RWPE1 (cell line): ENCODE measurements at regions not wholly inside any gene's neighbourhood (a gene's known extent, or its start where the extent isn't known, plus 50 kb on each side); places are given as distances from the start of the nearest gene placed in this dataset.
A peak's percentile ranks its signal among the peaks of the same experiment; 100 is the strongest.

Experiments
- CTCF ChIA-PET: fragments of 350-600 bp; sonication (Branson Sonifier 250); formaldehyde crosslinking; extraction: SDS; loops from one replicate; lab custom pipeline; 2021; lab: Yijun Ruan, JAX
- POLR2A ChIA-PET: fragments of 400-600 bp; formaldehyde crosslinking; extraction: SDS; loops from one replicate; lab custom pipeline; 2020; ENCODE audit warnings: antibody characterized with exemption; ENCODE audit not compliant: low non-redundant PET; lab: Yijun Ruan, JAX
- DNase-seq: peaks from one replicate; pipeline ENCODE4 v3.0.0; 2012; ENCODE audit warnings: low spot score
- H3K27ac ChIP-seq: fragments of 450-650 bp; 2 replicates; pipeline ENCODE4 v1.5.1; 2017
- TF ChIP-seq, protein P1 (sequence below): fragments of 450-650 bp; conservative IDR thresholded peaks from 2 replicates; pipeline ENCODE4 v1.5.1; 2017; ENCODE audit warnings: low read depth, mild to moderate bottlenecking

DNA sequence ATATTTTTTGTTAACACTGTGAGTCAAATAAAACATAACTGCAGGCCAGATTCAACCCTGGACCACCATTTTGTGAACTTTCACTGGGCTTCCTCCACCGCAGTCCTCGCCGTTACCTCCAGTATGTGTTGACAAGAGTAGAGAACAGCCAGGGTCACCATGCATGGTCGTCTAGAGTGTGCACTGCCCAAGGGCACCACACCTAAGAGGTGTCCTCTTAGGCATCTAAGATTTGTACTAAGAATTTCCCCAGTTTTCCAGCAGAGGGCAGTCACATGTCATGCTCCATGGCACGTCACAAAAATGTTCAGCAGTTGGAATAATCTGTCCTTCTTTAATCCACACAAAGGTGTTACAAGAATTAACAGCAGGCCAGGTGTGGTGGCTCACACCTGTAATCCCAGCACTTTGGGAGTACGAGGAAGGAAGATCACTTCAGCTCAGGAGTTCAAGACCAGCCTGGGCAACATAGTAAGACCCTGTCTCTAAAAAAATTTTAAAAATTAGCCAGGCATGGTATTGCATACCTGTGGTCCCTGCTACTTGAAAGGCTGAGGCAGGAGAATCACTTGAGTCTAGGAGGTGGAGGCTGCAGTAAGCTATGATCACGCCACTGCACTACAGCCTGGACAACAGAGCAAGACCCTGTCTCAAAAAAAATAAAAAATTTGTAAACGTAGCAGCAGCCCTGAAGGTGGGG lies 71.2 kb upstream of the FOXK1 start:
- TF ChIP-seq, protein P1, sequence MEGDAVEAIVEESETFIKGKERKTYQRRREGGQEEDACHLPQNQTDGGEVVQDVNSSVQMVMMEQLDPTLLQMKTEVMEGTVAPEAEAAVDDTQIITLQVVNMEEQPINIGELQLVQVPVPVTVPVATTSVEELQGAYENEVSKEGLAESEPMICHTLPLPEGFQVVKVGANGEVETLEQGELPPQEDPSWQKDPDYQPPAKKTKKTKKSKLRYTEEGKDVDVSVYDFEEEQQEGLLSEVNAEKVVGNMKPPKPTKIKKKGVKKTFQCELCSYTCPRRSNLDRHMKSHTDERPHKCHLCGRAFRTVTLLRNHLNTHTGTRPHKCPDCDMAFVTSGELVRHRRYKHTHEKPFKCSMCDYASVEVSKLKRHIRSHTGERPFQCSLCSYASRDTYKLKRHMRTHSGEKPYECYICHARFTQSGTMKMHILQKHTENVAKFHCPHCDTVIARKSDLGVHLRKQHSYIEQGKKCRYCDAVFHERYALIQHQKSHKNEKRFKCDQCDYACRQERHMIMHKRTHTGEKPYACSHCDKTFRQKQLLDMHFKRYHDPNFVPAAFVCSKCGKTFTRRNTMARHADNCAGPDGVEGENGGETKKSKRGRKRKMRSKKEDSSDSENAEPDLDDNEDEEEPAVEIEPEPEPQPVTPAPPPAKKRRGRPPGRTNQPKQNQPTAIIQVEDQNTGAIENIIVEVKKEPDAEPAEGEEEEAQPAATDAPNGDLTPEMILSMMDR, result peak; percentile 90
- CTCF ChIA-PET, result interaction anchor here (0.6 to 1.2 kb wide), 3 partner anchors 20 to 220 kb away, joined by 4 read pairs; no protein-coding TSS in a partner anchor
- POLR2A ChIA-PET, result no interaction called here
- peak; percentile 74 for DNase-seq
- H3K27ac ChIP-seq, result peak overlapping the region; percentile 21; the same call in 1 of the 2 replicates

DNA sequence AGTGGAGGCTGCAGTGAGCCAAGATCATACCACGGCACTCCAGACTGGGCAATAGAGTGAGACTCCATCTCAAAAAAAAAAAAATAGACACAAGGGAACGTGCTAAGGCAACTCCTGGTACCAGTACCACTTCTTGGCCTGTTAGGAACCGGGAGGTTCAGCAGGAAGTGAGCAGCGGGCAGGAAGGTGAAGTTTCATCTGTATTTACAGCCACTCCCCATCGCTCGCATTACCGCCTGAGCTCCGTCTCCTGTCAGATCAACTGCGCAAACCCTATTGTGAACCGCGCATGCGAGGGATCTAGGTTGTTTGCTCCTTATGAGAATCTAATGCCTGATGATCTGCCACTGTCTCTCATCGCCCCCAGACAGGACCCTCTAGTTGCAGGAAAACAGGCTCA lies 69.9 kb upstream of the FOXK1 start:
- CTCF ChIA-PET, result interaction anchor here (1.2 kb wide), 1 partner anchor 19 kb away, joined by 4 read pairs; no protein-coding TSS in a partner anchor
- TF ChIP-seq, protein P1, result no peak
- DNase-seq, result no peak
- H3K27ac ChIP-seq, result peak overlapping the region; percentile 84; the same call in 1 of the 2 replicates
- POLR2A ChIA-PET, result no interaction called here

DNA sequence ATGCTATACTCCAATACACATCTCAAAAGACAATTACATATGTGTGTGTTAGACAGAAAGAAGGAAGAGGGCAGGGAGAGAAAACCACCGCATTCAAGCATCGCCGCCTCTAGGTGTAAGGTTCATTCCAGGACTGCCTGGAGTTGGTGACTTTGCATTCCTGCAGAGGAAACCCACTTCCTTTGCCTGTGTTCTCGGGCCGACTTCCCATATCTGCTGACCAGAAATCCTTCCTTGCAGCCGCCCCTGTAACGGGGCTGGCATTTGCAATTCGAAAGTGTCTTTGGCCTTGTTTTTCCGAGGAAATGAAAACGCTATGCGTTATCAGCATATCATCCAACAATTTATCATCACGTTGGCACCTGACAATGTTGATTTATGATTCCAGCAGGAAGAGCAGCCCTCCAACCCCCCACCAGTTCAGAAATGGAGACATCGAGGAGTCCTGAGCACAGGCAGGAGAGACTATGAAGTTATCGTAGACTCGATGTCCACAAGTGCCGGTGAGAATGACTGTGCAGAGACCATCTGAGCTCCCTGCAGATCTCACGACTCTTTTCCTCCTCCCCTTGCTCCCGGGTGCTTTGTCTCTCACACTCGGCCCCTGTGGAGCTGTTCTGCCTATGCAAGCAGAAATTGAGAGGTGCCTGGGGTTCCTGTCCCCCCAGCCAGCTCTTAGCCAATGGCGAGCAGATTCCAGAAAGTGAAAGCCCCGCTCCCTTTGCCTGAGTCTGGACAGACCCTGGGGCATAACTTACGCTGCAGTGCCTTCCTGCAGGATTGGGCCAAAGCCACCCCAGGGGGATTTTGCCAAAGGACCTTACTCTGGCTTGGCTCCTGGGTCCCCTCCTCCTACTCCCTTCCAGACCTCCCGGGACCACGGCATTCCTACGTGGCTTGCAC lies 68.9 kb upstream of the FOXK1 start:
- H3K27ac ChIP-seq, result peak overlapping the region; percentile 84
- ChIA-PET POLR2A (no interaction called here), CTCF (interaction anchor here (1.0 kb wide), 1 partner anchor 19 kb away, joined by 4 read pairs; no protein-coding TSS in a partner anchor)
- TF ChIP-seq, protein P1, result no peak
- DNase-seq, result no peak

DNA sequence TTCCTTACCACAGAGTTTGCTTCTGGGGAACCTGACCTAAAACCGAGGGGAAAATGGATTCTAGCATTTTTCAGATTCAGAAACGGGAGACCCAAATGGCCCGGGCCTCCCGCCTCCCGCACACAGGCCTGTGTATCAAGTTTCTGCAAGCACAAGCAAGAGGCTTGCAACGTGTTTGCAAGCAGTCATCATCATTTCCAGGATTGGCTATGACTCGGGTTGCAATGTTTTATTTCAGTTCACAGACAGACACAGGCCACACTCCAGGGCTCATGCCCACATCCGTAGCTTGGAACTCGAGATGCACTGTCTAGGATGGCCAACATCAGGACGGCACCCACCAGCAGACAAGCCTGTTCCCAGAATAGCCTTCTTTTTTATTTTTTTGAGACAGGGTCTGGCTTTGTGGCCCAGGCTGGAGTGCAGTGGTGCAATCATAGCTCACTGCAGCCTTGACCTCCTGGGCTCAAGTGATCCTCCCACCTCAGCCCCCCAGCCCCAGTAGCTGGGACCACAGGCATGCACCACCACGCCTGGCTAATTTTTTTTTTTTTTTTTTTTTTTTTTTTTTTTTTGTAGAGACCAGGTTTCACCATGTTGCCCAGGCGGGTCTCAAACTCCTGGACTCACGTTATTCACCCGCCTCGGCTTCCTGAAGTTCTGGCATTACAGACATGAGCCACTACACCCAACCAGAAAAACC lies 68.1 kb upstream of the FOXK1 start:
- ChIA-PET POLR2A (no interaction called here), CTCF (interaction anchor here (1.0 to 1.4 kb wide), 2 partner anchors 18 kb away, joined by 4 read pairs; no protein-coding TSS in a partner anchor)
- TF ChIP-seq, protein P1, result no peak
- H3K27ac ChIP-seq, result peak overlapping the region; percentile 84
- peak; percentile 21 for DNase-seq

DNA sequence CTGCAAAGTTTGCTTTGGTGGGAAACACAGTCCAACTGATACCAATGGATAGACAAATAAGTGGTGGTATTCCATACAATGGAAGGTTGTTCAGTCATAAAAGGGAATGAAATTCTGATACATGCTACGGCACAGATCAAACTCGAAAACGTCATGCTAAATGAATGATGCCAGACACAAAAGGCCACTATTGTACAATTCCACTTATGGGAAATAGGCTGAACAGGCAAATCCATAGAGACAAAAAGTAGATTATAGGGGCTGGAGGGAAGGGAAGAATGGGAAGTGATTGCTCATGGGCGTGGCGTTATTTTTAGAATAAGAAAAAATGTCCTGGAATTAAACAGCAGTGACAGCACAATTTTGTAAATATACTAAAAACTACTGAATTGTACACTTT lies 66.0 kb upstream of the FOXK1 start:
- POLR2A ChIA-PET, result no interaction called here
- no peak overlapping the region for H3K27ac ChIP-seq
- CTCF ChIA-PET, result no interaction called here
- TF ChIP-seq, protein P1, result no peak
- no peak for DNase-seq

DNA sequence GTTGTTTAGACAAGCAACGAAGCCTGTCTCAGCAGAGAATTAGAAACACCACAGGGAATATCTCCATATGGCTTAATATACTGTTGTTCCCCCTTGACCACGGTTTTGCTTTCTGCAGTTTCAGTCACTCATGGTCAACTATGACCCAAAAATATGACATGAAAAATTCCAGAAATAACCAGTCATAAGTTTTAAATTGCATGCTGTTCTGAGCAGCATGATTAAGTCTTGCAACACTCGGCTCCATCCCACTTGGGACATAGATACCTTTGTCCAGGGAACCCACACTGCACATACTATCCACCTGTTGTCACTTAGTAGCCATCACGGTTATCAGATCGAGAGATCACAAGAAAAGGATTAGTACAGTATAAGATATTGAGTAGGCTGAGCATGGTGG lies 60.7 kb upstream of the FOXK1 start:
- CTCF ChIA-PET, result no interaction called here
- POLR2A ChIA-PET, result no interaction called here
- no peak for DNase-seq
- TF ChIP-seq, protein P1, result no peak
- peak overlapping the region; percentile 94 for H3K27ac ChIP-seq
